ENCODE measurements at regions not wholly inside any gene's neighbourhood (a gene's known extent, or its start where the extent isn't known, plus 50 kb on each side); places are given as distances from the start of the nearest gene placed in this dataset.

DNA sequence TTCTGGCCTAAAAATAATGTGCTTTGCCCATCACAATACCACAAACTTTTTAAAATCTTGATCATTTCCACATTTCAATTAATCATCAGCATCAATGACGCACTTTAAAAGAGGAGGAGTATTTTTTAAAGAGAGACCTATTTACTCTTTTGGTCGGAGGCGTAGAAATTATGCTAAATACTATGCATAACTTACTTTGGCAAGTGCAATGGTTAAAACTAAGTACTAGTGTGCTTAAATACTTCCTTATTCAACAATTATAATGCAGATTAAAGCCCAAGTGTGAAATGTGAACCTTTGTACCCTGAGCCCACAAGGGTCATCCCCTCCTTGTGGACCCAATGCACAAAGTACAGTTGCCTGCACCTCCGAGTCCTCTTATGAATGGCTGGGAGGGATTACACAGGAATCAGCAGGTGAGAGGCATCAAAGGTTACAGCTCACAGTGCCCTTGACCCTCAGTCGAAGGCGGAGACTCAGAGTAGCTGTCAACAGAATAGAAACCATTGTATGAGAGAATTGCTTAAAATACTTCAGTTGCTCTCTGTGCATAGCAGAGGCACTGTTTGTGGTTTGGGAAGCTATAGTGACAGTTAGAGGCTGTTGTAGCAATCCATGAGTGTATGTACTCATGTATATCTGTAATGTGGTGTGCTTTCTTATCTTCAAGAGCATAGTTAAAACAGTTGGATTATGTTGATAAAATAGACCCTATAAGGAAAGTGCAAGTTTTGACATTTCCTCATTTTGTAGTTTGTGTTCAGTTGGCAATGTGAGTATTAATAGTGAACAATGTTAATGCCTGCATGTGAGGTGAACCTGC is 151.7 kb upstream of the ITGA4 start:
- Histone ChIP-seq H3K9ac (ENCODE audit: low read depth, low read length) (no peak overlapping the region), H3K4me3 (ENCODE audit: insufficient read depth, low read depth, low read length) (no peak overlapping the region), H2BK15ac (ENCODE audit: low read depth, low read length) (no peak overlapping the region), H4K5ac (ENCODE audit: low read depth, low read length) (no peak overlapping the region), H3K9me3 (ENCODE audit: control insufficient read depth, insufficient read depth, low read length) (no peaks in the 10 kb centered on the region), H3K4ac (ENCODE audit: low read depth, low read length) (no peak overlapping the region), H3K9me1 (ENCODE audit: insufficient read depth, low read length) (no peaks in the 10 kb centered on the region), H3K27ac (ENCODE audit: insufficient read depth, low read length) (no peak overlapping the region), H3K79me1 (ENCODE audit: low read depth in 1 of 2, low read length in 2 of 2) (no peaks in the 10 kb centered on the region), H2BK5ac (ENCODE audit: low read depth, low read length, poor library complexity, severe bottlenecking) (no peak overlapping the region), H2BK120ac (ENCODE audit: low read depth, low read length) (no peak overlapping the region), H4K20me1 (ENCODE audit: insufficient read depth, low read length) (no peaks in the 10 kb centered on the region), H4K91ac (ENCODE audit: insufficient read depth, low read depth, low read length) (no peak overlapping the region), H2AK5ac (ENCODE audit: low read depth, low read length) (no peak overlapping the region), H4K8ac (ENCODE audit: low read depth in 2 of 2, low read length in 2 of 2) (no peak overlapping the region), H2AFZ (replicated peaks; ENCODE audit: low read length, poor library complexity) (peak overlapping the region; percentile 67), H3K36me3 (ENCODE audit: control insufficient read depth, insufficient read depth, low read length) (no peaks in the 10 kb centered on the region), H3K18ac (ENCODE audit: low read depth, low read length) (no peak overlapping the region), H3K4me2 (ENCODE audit: low read depth, low read length) (no peak overlapping the region; the same call in 1 of the 2 replicates), H2BK20ac (ENCODE audit: low read depth, low read length) (no peak overlapping the region), H3K4me1 (ENCODE audit: control insufficient read depth, insufficient read depth, low read length) (peaks cover 2% of the 10 kb centered on the region; the same call in 1 of the 2 replicates), H3K23ac (ENCODE audit: low read depth, low read length) (no peak overlapping the region), H2AK9ac (replicated peaks; ENCODE audit: low read depth, low read length, poor library complexity) (no peak overlapping the region), H3K14ac (replicated peaks; ENCODE audit: low read depth, low read length) (no peak overlapping the region), H3K27me3 (ENCODE audit: control insufficient read depth, insufficient read depth, low read length) (no peaks in the 10 kb centered on the region), H3K56ac (ENCODE audit: extremely low read depth, insufficient read depth, low read length) (no peak overlapping the region)
- no TSS peak for BruUV-seq (replicated peaks)
- no peak for TF ChIP-seq ELK1 (IDR thresholded peaks at IDR 0.05; ENCODE audit: borderline replicate concordance, low read depth, low read length)
- TF ChIP-seq, protein P1, sequence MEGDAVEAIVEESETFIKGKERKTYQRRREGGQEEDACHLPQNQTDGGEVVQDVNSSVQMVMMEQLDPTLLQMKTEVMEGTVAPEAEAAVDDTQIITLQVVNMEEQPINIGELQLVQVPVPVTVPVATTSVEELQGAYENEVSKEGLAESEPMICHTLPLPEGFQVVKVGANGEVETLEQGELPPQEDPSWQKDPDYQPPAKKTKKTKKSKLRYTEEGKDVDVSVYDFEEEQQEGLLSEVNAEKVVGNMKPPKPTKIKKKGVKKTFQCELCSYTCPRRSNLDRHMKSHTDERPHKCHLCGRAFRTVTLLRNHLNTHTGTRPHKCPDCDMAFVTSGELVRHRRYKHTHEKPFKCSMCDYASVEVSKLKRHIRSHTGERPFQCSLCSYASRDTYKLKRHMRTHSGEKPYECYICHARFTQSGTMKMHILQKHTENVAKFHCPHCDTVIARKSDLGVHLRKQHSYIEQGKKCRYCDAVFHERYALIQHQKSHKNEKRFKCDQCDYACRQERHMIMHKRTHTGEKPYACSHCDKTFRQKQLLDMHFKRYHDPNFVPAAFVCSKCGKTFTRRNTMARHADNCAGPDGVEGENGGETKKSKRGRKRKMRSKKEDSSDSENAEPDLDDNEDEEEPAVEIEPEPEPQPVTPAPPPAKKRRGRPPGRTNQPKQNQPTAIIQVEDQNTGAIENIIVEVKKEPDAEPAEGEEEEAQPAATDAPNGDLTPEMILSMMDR (conservative IDR thresholded peaks at IDR 0.05; ENCODE audit: low read depth, low read length), result no peak
- no peak for TF ChIP-seq MAZ (IDR thresholded peaks at IDR 0.05; ENCODE audit: borderline replicate concordance, low read depth, low read length)
- TF ChIP-seq BHLHE40 (IDR thresholded peaks at IDR 0.05; ENCODE audit: low read depth, low read length), result no peak
- no peak for TF ChIP-seq MAFK (IDR thresholded peaks at IDR 0.05; ENCODE audit: low read depth, low read length)
- no peak for TF ChIP-seq RAD21 (IDR thresholded peaks at IDR 0.05; ENCODE audit: low read length)
- POLR2A ChIA-PET (ENCODE audit: unreplicated experiment), result no interaction called here
- in situ Hi-C loops (cut with MboI; ENCODE audit: low sequenced_read_pairs) (no loop called here), intact Hi-C loops (cut with micrococcal nuclease) (no loop called here), dilution Hi-C loops (cut with HindIII; ENCODE audit: low sequenced_read_pairs, unreplicated experiment) (no loop called here)
- CTCF ChIA-PET, result interaction anchor here (0.6 kb wide), 1 partner anchor 220 kb away, joined by 3 read pairs; no protein-coding TSS in a partner anchor
- DNase-seq (peak; percentile 5), ATAC-seq (ENCODE audit: low read depth) (peak; percentile 42; the same call in 1 of the 2 replicates)
- WGBS, 2 experiments (ENCODE audit: extremely low coverage in 2 of 2, insufficient read length in 1 of 2), result no CpG with 5 or more reads among the region's 6 CpGs
